Fibroblast of lung (primary cell): ENCODE measurements at regions not wholly inside any gene's neighbourhood (a gene's known extent, or its start where the extent isn't known, plus 50 kb on each side); places are given as distances from the start of the nearest gene placed in this dataset.

Source experiments
- EZH2 ChIP-seq: IDR thresholded peaks from 2 replicates; pipeline ENCODE4 v1.5.1; 2012; ENCODE audit warnings: low read length, control low read depth, mild to moderate bottlenecking; ENCODE audit errors: missing control alignments
- TF ChIP-seq, protein P1 (sequence below), 2 donors: IDR thresholded peaks in 1 of 2; conservative IDR thresholded peaks in 1 of 2; 1 replicate in 1 of 2; 2 replicates in 1 of 2; pipeline ENCODE4 v1.5.1; 2011 to 2012; ENCODE audit warnings: low read length in 2 of 2, control low read depth in 1 of 2, inconsistent platforms in 1 of 2, low read depth in 1 of 2, mild to moderate bottlenecking in 1 of 2

DNA sequence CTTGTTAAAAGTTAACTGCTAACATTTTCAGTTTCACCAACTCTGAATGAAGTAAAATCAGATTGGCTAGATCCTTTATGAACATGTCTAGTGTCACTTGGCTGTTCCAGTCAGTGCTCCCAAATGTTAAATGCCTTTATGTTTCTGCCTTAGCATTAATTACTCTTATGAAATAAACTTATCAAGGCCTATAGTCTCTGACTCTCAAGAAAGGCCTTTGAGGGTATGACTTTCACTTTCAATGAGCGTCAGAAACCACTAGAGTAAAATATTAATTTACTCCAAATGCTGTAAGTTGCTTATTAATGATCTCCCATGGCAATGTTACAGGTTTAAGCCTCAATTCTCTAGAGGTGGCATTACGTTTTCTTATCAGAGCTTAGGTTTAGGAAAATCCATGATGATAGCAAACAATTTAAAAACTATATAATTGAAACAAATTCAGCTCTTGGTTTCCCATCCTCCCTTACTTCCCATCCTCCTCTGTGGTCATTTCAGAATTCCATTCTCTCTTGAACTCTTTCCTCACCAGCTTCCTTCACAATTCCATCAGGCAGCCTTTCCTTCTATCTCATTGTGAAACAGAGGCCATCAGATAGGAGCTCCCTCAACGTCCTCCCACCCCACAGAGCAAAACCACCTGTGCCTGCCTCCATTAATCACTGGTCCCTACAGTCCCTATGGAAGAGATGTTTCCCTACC, 108.6 kb upstream of the COP1 start:
- TF ChIP-seq EZH2 = no peak
- TF ChIP-seq, protein P1, sequence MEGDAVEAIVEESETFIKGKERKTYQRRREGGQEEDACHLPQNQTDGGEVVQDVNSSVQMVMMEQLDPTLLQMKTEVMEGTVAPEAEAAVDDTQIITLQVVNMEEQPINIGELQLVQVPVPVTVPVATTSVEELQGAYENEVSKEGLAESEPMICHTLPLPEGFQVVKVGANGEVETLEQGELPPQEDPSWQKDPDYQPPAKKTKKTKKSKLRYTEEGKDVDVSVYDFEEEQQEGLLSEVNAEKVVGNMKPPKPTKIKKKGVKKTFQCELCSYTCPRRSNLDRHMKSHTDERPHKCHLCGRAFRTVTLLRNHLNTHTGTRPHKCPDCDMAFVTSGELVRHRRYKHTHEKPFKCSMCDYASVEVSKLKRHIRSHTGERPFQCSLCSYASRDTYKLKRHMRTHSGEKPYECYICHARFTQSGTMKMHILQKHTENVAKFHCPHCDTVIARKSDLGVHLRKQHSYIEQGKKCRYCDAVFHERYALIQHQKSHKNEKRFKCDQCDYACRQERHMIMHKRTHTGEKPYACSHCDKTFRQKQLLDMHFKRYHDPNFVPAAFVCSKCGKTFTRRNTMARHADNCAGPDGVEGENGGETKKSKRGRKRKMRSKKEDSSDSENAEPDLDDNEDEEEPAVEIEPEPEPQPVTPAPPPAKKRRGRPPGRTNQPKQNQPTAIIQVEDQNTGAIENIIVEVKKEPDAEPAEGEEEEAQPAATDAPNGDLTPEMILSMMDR (conservative IDR thresholded peaks at IDR 0.05 in 1 of 2, IDR thresholded peaks at IDR 0.05 in 1 of 2; ENCODE audit: low read depth in 1 of 2, low read length in 2 of 2) = no peak
